Esophagus muscularis mucosa (tissue), 4 donors: ENCODE measurements at regions not wholly inside any gene's neighbourhood (a gene's known extent, or its start where the extent isn't known, plus 50 kb on each side); places are given as distances from the start of the nearest gene placed in this dataset.
A peak's percentile ranks its signal among the peaks of the same experiment; 100 is the strongest.

Source experiments
- DNase-seq: peaks from one replicate; pipeline ENCODE4 v3.0.0-alpha.2; 2017; ENCODE audit errors: extremely low spot score
- H3K27ac ChIP-seq, 4 donors: fragments of 200-600 bp; sonication (generic); replicated peaks in 1 of 4; 1 replicate in 3 of 4; 2 replicates in 1 of 4; pipeline ENCODE4 v1.5.1; 2016 to 2019; ENCODE audit warnings: mild to moderate bottlenecking in 1 of 4
- H3K27me3 ChIP-seq, 4 donors: fragments of 200-600 bp; sonication (generic); one replicate each; pipeline versions ENCODE4 v1.5.1 to v1.6.0; 2016 to 2019
- H3K36me3 ChIP-seq, 4 donors: fragments of 200-600 bp; sonication (generic); one replicate each; pipeline ENCODE4 v1.5.1; 2016 to 2019
- H3K4me1 ChIP-seq, 4 donors: fragments of 200-600 bp; sonication (generic); one replicate each; pipeline ENCODE4 v1.5.1; 2016 to 2019
- H3K4me3 ChIP-seq, 4 donors: fragments of 200-600 bp; sonication (generic); 1 replicate in 2 of 4; 2 replicates in 2 of 4; pipeline ENCODE4 v1.5.1; 2016 to 2019; ENCODE audit warnings: mild to moderate bottlenecking in 4 of 4, moderate library complexity in 1 of 4
- H3K9me3 ChIP-seq, 4 donors: fragments of 200-600 bp; sonication (generic); 1 replicate in 3 of 4; 2 replicates in 1 of 4; pipeline ENCODE4 v1.5.1; 2016 to 2019
- CTCF ChIP-seq, 3 experiments: fragments of 200-600 bp in 2 of 3; fragments of 450-650 bp in 1 of 3; sonication (generic) in 2 of 3; IDR thresholded peaks; one replicate each; pipeline ENCODE4 v1.5.1; 2017 to 2019; ENCODE audit warnings: antibody characterized with exemption in 3 of 3, mild to moderate bottlenecking in 2 of 3, moderate library complexity in 1 of 3
- EP300 ChIP-seq: sonication (generic); formaldehyde crosslinking; IDR thresholded peaks from one replicate; pipeline ENCODE4 v1.6.1; 2017; ENCODE audit warnings: antibody characterized with exemption
- POLR2A ChIP-seq: fragments of 450-650 bp; IDR thresholded peaks from one replicate; pipeline ENCODE4 v1.6.1; 2017; ENCODE audit warnings: antibody characterized with exemption, moderate library complexity, mild to moderate bottlenecking, low read depth
- POLR2AphosphoS5 ChIP-seq, 2 donors: sonication (generic); formaldehyde crosslinking; IDR thresholded peaks; one replicate each; pipeline ENCODE4 v1.6.1; 2017; ENCODE audit warnings: antibody characterized with exemption in 2 of 2
- WGBS: methylation state at CpG from one replicate; pipeline ENCODE4 v1.1.5; 2018; 5-methylcytosine and 5-hydroxymethylcytosine counted together
- intact Hi-C: fragments of 100-400 bp; cut with DNase I; formaldehyde crosslinking; loops from one replicate; pipeline ENCODE4 v1.15.1; 2023

DNA sequence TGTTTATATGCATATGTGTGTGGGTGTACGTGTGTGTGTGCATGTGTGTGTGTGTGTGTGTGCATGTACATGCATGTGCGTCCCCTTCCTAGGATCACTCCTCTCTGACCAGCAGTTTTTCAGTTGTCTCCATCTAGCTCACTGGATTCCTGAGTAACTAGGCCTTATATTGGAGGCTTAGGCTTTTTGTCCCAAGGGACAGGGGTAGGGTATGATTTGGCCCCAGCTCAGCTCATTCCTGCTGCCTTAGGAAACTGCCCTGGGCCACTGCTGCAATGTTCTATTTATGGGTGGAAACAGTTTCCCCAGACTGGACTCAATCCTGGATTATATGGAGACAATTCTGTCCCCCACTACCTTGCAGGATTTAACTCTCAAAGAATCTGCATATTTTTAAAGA, 68.8 kb upstream of the SDK1 start:
- Histone ChIP-seq H3K27me3 (peaks cover 0 to 4% (median 0%) of the 10 kb centered on the region in 4 donors), H3K27ac (no peak overlapping the region)
- intact Hi-C loops: no loop called here

GRCh38 chr7:3233301-3233700, 67.8 kb upstream of the SDK1 start:
- Histone ChIP-seq H3K36me3 (no peaks in the 10 kb centered on the region), H3K9me3 (peaks cover 0 to 15% (median 9%) of the 10 kb centered on the region in 4 donors), H3K27ac (no peak overlapping the region), H3K4me3 (no peak overlapping the region), H3K4me1 (peaks cover 0 to 5% (median 0%) of the 10 kb centered on the region in 4 donors), H3K27me3 (peaks cover 0 to 4% (median 0%) of the 10 kb centered on the region in 4 donors)
- no peak for DNase-seq
- no peak for TF ChIP-seq POLR2AphosphoS5 (IDR thresholded peaks at IDR 0.05)
- TF ChIP-seq POLR2A: no peak
- TF ChIP-seq CTCF (IDR thresholded peaks at IDR 0.05): no peak
- TF ChIP-seq EP300: no peak
- 95% methylated on average over 7 of the region's 7 CpGs for WGBS
- intact Hi-C loops: no loop called here

More for the DNA sequence above, 68.8 kb upstream of the SDK1 start:
- Histone ChIP-seq H3K9me3 (peaks cover 0 to 15% (median 9%) of the 10 kb centered on the region in 4 donors), H3K4me1 (peaks cover 0 to 5% (median 0%) of the 10 kb centered on the region in 4 donors), H3K36me3 (no peaks in the 10 kb centered on the region), H3K4me3 (no peak overlapping the region)
- peak; percentile 86 for DNase-seq
- 83% methylated on average over 1 of the region's 2 CpGs for WGBS
- no peak for TF ChIP-seq EP300
- no peak for TF ChIP-seq POLR2A
- no peak for TF ChIP-seq CTCF (IDR thresholded peaks at IDR 0.05)
- TF ChIP-seq POLR2AphosphoS5 (IDR thresholded peaks at IDR 0.05): no peak

- H3K9me3 ChIP-seq: peaks cover 0 to 15% (median 9%) of the 10 kb centered on the region in 4 donors
- DNase-seq: peak; percentile 80
- TF ChIP-seq EP300 (no peak), POLR2AphosphoS5 (IDR thresholded peaks at IDR 0.05) (no peak), POLR2A (no peak), CTCF (IDR thresholded peaks at IDR 0.05) (no peak)
- whole genome bisulfite sequencing: 94% methylated on average over 3 of the region's 6 CpGs
- intact Hi-C loops: no loop called here
- peaks cover 0 to 5% (median 0%) of the 10 kb centered on the region in 4 donors for H3K4me1 ChIP-seq
- H3K27me3 ChIP-seq: peaks cover 0 to 4% (median 0%) of the 10 kb centered on the region in 4 donors
- H3K4me3 ChIP-seq: no peak overlapping the region
- H3K27ac ChIP-seq: no peak overlapping the region
- H3K36me3 ChIP-seq: no peaks in the 10 kb centered on the region
Measured at GRCh38 chr7:3234051-3234450, 67.0 kb upstream of the SDK1 start.

- H3K4me1 ChIP-seq: peaks cover 0 to 5% (median 0%) of the 10 kb centered on the region in 4 donors
- DNase-seq: peak; percentile 14
- no peak overlapping the region for H3K27ac ChIP-seq
- no peak for TF ChIP-seq POLR2AphosphoS5 (IDR thresholded peaks at IDR 0.05)
- no peak for TF ChIP-seq CTCF (IDR thresholded peaks at IDR 0.05)
- TF ChIP-seq POLR2A: no peak
- TF ChIP-seq EP300: no peak
- 90% methylated on average over 3 of the region's 3 CpGs for WGBS
- intact Hi-C loops: no loop called here
- H3K36me3 ChIP-seq: no peaks in the 10 kb centered on the region
- H3K4me3 ChIP-seq: no peak overlapping the region
- H3K9me3 ChIP-seq: peaks cover 0 to 15% (median 9%) of the 10 kb centered on the region in 4 donors
- H3K27me3 ChIP-seq: peaks cover 0 to 4% (median 0%) of the 10 kb centered on the region in 4 donors
Measured at GRCh38 chr7:3234851-3235250, 66.2 kb upstream of the SDK1 start.

- Histone ChIP-seq H3K36me3 (no peaks in the 10 kb centered on the region), H3K4me3 (no peak overlapping the region)
Measured at GRCh38 chr7:3235322-3235721, 65.7 kb upstream of the SDK1 start.

More at GRCh38 chr7:3235322-3235721, 65.7 kb upstream of the SDK1 start:
- Histone ChIP-seq H3K4me1 (peaks cover 0 to 5% (median 0%) of the 10 kb centered on the region in 4 donors), H3K27ac (no peak overlapping the region), H3K9me3 (peaks cover 0 to 15% (median 9%) of the 10 kb centered on the region in 4 donors), H3K27me3 (peaks cover 0 to 4% (median 0%) of the 10 kb centered on the region in 4 donors)
- intact Hi-C loops: no loop called here
- 90% methylated on average over 4 of the region's 4 CpGs for WGBS
- TF ChIP-seq CTCF (IDR thresholded peaks at IDR 0.05): no peak
- no peak for TF ChIP-seq POLR2A
- no peak for TF ChIP-seq POLR2AphosphoS5 (IDR thresholded peaks at IDR 0.05)
- TF ChIP-seq EP300: no peak
- peak; percentile 60 for DNase-seq
